ENCODE measurements at regions not wholly inside any gene's neighbourhood (a gene's known extent, or its start where the extent isn't known, plus 50 kb on each side); places are given as distances from the start of the nearest gene placed in this dataset.

- H3K27ac ChIP-seq: no peak overlapping the region
- no peak for TF ChIP-seq CTCF (conservative IDR thresholded peaks at IDR 0.05)
Observed at GRCh38 chr1:88300752-88301263, 383.3 kb upstream of the PKN2 start.

- no peak overlapping the region for H3K27ac ChIP-seq
- peak; percentile 81 for TF ChIP-seq CTCF (conservative IDR thresholded peaks at IDR 0.05)
Observed at GRCh38 chr1:88302843-88303486, 381.1 kb upstream of the PKN2 start.

GRCh38 chr1:88311265-88311664 is 372.8 kb upstream of the PKN2 start:
- no peak overlapping the region for H3K27ac ChIP-seq
- no peak for TF ChIP-seq CTCF (conservative IDR thresholded peaks at IDR 0.05)

- no peak for TF ChIP-seq CTCF (conservative IDR thresholded peaks at IDR 0.05)
- no peak overlapping the region for H3K27ac ChIP-seq
Observed at GRCh38 chr1:88311907-88312306, 372.2 kb upstream of the PKN2 start.

GRCh38 chr1:88317396-88317795 is 366.7 kb upstream of the PKN2 start:
- no peak for TF ChIP-seq CTCF (conservative IDR thresholded peaks at IDR 0.05)
- H3K27ac ChIP-seq: no peak overlapping the region

- no peak overlapping the region for H3K27ac ChIP-seq
- no peak for TF ChIP-seq CTCF (conservative IDR thresholded peaks at IDR 0.05)
Observed at GRCh38 chr1:88318740-88319139, 365.3 kb upstream of the PKN2 start.

GRCh38 chr1:88320291-88320690 is 363.8 kb upstream of the PKN2 start:
- no peak overlapping the region for H3K27ac ChIP-seq
- TF ChIP-seq CTCF (conservative IDR thresholded peaks at IDR 0.05): no peak
